A204.1 (cell line): ENCODE measurements at regions not wholly inside any gene's neighbourhood (a gene's known extent, or its start where the extent isn't known, plus 50 kb on each side); places are given as distances from the start of the nearest gene placed in this dataset.

Source experiments
- FAIRE-seq: peaks from 2 replicates; lab custom pipeline; 2012; peaks lifted over from hg19 to GRCh38; lab: Jason Lieb, UNC

DNA sequence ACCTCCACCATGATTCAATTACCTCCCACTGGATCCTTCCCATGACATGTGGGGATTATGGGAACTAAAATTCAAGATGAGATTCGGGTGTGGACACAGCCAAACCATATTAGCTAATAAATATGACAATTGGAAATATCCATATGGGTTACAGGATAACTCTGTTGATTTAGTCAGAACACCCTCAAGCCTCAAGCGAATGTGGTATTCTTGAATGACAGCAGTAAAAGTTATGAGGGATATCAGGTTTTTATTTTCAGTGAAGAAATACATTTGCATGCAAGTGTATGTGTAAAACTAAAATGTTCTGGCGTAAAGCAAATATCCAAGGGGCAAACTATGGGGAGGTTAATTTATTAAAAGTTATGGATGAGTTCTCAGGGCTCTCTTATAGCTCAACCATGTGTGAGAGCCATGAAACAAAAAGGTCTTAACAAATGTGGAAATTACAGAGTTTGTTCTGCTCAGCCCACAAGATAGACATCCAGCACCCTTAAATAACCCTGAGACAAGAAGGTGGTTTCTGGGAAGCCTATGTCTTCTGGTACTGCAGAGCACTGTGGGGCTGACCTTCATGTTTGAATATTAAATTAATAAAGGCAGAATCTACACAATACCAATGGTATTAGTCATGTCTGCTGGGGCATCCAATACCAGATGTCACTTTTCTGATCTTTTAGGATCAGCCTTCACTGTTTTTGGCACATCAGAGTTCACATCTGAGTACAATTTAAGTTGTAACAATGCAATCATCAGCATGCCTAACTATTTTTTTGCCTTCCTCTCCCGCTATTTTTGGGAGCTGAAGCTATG, 370.5 kb upstream of the RSPO3 start:
- FAIRE-seq: no peak

DNA sequence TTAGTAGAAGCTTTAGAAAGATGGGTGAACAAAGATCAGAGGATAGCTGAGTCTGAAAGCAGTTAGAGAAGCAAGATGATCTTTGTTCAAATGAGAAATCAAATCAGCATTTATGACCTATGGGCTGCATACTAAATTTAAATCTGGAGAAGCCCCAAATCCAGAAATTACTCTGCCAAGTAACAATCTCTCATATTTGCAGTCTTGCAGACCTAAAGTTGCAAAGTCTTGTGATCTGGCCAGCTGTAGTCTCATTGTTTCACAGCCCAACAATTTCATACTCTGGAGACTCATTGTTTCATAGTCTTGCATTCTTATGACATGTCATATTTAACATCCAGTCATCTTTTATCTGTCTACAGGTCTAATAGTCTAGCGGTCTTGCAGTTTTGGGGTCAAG, 364.9 kb upstream of the RSPO3 start:
- FAIRE-seq: no peak

DNA sequence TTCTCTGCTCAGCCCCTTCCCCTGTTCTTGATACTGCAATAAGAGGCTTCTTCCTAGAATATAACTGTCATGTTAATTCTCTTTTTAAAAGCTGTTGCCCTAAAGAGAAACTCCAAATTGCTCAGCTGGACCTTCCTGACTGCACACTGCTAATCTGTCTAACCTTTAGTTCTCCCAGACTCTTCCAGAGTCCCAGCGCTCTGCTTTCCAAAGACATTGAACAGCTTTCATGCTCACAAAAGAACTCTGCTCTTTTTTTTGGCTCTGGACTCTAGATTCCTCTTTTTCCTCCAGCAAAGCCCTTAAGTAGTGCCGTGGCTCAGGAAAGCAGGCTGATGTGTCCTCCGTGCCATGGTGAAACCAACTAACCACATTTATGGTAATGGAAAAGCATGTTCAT, 356.6 kb upstream of the RSPO3 start:
- no peak for FAIRE-seq

DNA sequence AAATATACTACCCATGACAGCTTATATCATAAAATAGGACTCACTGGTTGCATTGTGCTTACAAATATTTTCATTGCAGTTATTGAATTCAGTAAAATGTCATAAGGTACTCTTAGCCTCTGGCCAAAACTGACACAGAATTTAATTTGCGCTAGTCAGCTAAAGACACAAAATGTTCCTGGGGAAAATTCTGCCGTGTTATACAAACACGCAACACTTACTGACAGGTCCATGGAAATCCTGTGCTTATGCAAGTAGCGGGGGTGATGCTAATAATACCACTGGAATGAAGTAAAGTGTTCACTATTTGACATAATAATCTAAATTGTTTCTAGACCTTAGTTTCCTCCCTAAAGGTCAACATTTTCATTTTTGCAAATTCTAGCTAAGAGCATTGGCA, 354.4 kb upstream of the RSPO3 start:
- FAIRE-seq: no peak

DNA sequence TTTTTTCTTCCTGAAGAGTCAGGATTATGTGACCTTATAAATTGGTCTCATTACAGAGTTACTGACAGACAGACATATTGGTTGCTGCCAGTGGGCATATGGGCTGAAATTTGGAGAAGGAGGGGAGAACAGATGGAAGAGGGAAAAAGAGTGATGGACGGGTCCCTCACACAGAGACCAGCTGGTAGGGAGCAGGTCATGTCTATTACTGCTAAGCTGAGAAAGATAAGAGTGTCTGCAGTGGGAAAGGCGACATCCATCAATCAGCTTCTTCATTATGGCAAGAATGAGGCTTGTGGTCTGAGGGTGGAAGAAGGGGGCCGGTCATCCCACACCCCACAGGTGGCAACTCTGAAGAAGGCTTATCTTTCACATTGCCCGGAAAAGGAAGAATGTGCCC, 353.8 kb upstream of the RSPO3 start:
- no peak for FAIRE-seq

DNA sequence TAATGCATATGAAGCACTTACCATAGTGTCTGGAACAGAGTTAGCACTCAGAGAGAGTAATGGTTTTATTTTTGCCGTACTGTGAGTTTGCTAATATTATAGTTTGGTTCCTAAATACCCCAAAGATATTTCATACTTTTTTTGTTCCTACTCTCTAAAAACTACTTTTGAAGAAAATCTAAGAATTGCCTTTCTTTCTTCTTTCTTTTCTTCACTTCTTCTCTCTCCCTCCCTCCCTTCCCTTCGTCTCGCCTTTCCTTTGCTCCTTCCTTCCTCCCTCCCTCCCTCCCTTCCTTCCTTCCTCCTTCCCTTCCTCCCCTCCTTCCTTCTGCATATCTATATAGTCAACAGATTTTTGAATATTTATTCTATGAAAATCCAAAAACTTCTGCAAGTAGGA, 351.7 kb upstream of the RSPO3 start:
- FAIRE-seq: no peak

DNA sequence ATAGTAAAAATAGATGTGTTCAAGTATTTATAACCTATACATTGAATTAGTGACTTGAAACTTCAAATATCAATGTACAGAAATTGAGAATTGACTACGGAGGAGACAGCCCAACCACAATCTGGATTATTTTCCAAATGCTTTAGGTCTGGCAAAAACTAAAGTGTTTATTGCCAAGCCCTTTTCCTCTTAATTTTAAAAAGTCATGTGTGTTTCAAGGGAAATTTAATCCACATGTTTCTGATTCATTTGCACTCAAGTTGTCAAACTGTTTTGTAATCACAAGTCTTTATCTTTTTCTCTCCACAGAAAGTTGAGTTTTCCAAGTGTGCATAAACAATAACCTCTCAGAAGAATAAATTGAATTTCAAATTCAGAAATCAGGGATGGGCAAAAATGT, 350.8 kb upstream of the RSPO3 start:
- FAIRE-seq: no peak

DNA sequence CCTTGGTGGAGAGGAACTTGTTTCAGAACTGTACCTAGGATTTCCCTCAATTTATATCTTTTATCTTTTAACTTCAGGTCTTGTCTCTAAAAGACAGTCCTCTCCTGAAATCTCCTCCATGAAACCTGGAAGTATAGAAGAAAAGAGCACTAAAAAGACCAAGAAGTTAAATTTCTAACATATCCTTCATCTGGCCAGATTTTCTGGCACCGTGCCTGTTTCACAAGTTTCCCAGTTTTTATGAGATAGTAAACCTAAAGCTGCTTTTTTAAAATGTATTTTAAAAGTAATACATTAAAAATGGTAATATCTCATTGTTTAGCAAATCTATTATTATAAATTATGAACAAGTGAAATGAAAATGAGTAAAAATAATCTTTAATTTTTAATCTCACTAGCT, 348.3 kb upstream of the RSPO3 start:
- FAIRE-seq: no peak

DNA sequence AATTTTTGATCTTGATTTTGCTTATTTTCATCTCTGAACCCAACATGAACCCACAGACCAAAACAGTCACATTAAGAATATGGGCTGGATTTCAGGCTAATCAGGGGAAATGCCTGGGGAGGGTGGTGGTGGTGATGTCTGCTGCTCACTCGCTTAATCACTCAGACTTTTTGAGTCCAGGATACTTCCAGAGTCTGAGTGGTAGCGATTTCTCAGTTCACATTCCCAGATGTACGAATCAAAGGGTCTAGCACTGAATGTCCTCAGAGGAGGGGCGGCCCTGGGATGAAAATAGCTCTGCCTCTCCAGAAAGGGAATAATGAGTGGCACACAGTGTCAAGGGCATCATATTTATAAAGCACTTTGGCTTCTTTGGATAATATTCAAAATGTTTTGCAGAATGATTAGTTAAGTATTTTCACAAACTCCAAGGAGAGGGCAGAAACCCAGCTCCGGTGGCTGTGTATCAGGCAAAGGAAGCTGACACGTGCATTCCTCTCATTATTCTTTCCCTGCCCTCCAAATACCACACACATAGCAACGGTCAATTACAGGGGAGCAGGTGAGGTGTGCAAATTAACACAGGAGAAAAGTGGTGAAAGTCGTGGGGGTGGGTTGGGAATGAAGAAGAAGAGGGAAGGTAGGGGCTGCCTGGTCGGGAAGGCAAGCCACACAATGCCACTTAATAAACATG, 345.2 kb upstream of the RSPO3 start:
- no peak for FAIRE-seq

DNA sequence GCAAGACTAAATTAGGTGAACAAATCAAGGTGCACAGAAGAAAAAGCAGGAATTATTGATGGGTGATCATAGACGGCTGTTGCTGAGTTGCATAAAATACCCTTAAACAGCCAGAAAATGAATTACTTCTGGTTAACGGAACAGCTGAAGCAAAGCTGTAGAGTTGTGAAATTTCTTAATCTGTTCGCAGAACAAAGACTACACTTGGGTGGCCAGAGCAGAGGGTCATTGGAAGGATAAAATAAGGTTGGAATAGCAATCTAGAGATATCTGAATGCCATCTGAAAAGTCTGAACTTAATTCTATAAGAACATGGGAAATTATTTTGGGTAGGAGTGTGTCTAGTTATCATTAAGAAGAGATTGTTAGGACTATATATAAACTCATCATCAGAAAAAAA, 339.1 kb upstream of the RSPO3 start:
- no peak for FAIRE-seq

DNA sequence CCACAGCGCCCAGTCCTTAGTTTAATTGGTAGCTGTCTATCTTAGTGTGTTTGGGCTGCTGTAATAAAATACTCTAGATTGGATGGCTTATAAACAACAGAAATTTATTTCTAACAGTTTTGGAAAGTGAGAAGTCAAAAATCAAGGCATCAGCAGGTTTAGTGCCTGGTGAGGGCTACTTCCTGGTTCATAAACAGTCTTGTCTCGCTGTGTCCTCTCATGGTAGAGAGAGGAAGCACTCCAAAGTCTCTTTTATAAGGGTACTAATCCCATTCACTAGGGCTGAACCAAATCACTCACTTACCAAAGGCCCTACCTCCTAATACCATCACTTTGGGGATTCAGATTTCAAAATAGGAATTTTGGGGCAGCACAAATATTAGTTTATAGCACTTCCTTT, 336.9 kb upstream of the RSPO3 start:
- no peak for FAIRE-seq

DNA sequence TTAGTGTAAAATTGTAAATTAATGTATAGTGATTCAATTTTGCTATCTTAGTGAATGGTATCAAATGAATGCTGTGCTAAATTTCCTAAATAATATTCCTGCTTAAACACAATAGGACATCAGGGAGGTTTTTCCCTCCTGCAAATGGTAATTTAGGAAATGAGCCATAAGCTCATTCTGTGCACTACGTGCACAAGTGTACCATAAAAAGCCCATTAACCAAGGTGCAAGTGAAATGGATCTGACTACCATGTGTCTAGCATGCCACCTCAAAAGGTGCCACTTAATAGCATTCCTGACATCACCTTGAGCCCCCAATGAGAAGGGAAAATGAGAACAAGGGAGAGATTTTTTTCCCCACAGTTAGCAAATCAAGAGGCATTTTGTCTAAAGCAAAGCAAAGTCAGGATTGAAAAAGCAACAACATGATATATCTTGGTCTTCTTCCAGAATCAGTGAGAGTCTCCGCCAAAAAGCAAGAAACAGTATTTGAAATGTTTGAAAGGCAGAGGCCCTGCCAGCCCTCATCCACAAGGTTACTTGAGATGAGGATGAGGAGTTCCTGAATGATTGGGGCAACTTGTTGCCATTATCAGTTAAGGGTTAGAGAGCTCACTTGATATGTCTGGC, 334.2 kb upstream of the RSPO3 start:
- no peak for FAIRE-seq

DNA sequence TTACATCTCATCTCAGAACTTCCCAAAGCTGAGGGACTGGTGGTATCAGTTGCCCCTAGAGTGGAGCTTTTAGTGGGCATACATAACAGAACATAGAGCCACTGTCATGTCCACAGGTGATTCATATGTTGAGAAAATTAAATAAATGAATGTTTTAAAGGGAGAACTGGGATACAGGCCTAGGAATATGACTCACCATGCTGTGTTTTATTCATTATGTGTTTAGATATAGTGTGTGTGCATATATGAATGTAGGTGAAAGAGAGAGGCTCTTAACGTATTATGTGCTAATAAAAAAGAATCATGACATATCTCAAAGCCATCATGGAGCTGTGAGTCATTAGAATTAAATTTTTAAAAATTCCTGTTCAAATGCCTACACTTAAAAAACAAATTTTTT, 332.2 kb upstream of the RSPO3 start:
- FAIRE-seq: no peak

DNA sequence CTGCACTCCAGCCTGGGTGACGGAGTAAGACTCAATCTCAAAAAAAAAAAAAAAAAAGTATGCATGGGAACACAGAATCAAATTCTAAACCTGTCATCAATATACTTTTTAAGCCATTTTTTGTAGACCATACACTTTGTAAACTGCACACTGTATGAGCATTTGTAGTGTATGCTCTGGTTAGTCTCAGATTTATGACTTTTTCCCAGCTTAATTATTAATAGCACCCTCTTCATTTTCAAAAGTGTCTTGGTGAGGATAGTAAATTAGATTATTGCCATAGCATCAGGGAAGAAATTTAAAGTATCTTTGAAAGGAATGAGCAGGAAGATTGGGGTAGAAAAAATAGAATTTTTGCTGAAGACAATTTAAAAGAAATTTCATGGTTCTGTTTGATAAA, 330.8 kb upstream of the RSPO3 start:
- no peak for FAIRE-seq

DNA sequence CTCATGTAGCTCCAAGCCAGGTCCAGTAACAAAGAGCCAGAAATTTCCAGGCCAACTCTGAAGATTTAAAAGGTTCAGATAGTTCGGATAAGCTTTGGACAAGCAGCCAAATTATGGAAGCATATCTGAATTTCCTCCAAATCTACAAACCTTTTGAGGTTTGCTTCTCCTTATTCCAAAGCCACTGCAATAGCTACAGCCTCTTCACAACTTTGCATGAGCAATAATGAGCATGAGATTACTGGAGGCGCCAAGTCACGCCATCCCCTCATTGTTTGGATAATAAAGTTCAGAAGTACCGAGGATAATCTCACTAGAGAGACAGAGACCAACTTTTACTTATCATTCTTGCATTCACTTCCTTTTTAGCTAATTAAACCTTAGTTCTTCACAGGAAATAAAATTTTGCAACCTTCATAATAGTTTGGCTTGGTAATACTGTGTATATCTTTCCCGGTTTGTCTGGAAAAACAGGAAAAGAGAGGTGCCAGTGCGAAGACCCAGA, 329.6 kb upstream of the RSPO3 start:
- no peak for FAIRE-seq

DNA sequence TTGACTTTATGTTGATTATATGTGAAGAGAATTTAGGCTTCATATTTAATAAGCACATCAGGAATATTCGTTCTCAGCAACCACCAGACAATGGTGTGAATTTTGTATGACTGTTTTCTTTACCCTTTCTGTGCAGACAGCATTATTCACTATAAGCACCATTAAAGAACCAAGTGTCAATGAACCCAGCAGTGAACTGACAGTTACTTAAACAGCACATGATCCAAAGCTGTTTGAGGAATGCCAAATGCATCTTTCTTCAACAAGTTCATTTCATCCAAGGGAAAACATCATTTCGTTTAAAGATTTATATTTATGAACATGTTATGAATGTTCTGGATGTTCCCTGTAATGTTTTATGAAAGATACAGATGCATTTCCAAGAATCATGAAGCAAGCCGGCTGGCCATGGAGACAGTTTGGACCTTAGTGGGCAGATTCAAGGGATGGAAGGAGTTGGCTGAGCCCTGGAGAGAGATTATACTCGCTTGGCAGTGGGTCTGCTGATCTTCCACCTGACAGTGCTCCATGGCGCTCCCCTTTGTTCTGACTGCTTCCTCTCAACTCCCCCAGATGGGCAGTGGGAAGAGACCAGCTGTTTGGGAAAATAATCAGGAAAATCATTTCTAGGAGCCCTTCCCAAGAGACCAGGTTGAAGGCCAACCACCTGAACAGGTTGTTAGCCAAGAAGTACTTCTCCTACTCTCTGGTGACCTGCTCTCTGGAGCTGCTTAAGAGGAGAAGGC, 326.0 kb upstream of the RSPO3 start:
- FAIRE-seq: no peak

DNA sequence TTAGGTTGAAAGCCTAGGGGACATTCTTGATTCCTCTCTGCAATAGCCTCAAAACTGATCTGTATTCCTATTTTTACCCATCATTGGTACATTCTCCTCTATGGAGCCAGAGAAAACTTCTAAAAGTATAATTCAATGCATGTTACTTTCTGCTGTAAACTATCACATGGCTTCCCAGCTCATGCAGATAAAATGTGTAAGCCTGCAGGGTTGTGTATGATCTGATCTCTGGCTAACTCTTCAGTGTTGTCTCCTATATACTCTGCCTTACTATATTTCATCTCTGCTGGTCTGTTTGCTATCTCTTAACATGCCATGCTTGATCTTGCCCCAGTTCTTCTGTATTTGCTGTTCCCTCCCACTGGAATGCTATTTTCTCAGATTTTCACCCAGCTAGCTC, 323.3 kb upstream of the RSPO3 start:
- no peak for FAIRE-seq

DNA sequence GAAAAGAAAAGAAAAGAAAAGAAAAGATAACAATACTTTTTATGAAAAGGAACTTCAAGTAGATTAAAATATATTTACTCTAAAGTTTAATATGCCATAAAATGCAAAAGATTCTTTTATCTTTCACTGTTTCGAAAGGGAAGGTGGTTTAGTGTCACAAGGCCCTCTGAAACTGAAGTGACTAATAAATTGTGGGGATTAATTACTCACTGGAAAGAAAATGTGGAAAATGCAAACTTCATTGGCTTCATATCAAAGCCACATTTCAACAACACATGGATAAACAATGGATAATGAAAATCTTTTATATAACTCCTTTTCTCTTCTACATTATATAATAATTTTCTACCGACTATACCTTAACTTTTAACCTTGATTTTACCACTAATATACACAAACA, 320.5 kb upstream of the RSPO3 start:
- no peak for FAIRE-seq

DNA sequence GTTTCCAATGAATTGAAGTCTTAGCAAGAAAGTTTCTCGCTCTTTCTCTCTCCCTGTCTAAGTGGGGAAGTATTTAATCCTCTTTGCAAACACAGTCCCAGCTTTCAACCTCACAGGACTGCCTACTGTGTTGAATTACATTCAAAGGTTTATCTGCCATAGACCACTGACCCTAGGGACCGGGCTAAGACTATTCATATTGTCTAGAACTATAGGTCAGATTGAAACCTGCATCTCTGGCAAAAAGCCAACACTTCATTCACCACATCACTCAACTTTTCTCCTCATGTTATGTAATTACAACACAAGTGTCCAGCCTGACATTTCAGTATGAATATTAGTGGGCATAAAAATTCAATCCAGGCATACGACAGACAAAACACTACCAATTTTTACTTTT, 314.7 kb upstream of the RSPO3 start:
- no peak for FAIRE-seq

DNA sequence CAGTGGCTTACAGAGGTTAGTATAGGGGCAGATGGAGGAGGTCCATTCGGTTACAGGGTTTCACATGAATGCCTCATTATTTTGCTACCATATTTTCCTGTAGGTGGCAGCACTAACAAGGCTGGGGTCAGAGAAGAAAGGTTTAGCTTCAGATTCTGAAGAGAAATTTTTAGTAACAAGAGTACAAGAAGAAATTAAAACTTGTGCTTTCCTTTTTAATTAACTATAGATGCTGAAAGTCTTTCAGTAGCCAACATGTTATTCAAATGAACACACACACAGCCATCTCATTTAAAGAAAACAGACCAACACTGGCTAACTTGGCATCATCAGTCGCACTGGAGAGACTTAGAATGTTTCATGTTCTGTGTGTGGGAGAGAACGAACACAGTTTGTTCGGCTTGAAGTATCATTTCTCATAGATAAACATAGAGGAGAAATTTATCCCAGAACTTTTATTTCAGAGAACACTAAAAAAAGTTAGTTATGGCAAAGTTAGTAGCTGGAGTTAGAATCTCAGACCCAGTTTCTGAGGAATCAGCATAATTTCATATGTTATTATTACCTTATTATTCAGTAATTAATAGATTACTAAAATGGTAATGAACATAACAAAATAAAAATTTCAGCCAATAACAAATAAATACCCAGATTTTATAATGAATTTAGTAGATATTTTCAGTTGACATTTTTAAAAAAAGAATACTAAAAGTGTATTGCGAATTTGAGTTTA, 314.0 kb upstream of the RSPO3 start:
- FAIRE-seq: peak; percentile 77

DNA sequence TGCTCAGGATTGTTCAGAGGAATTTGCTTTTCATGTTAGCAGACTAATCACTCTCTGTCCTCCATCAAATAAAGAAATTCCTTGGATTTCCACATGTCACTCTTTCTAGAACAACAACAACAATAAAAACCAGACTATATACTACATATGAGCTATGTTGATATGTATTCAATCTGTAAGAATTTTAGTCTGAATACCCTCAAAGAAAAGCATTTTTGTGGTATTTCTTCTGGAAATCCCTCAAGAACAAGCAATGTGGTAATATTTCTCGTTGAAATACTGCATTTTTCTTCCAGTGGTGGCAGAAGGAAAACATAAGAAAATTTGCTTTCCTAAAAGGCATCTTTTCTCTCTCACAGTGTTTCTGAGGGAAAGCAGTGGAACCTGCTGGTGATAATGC, 312.6 kb upstream of the RSPO3 start:
- no peak for FAIRE-seq

DNA sequence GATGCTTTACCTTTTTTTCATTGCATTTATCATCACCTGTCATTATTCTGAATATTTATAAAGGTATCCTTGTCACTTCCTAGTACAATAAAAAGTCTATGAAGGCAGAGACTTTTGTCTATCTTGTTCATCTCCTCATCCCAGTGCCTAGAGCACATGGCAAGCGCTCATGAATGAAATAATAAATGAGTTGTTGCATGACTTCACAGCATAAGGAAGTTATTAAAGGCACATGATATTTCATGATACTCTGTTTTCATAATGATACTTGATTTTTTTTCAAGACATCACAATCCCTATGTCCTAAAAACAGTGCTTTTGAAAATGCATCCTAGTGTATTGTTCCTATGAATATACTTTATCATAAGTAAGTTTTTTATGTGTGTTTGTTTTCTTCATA, 310.6 kb upstream of the RSPO3 start:
- FAIRE-seq: no peak
